GM18517 (cell line): ENCODE measurements at regions not wholly inside any gene's neighbourhood (a gene's known extent, or its start where the extent isn't known, plus 50 kb on each side); places are given as distances from the start of the nearest gene placed in this dataset.
"Not testable (repeated sequence)": the region's sequence is repeated elsewhere in the genome, so short reads cannot be mapped to it uniquely, and the experiment has no call there.

Experiments
- ATAC-seq: cut with Tn5 transposase; IDR thresholded peaks from one replicate; pipeline ENCODE4 v1.9.1; 2021; ENCODE audit warnings: mild to moderate bottlenecking, moderate library complexity; ENCODE audit not compliant: unreplicated experiment

DNA sequence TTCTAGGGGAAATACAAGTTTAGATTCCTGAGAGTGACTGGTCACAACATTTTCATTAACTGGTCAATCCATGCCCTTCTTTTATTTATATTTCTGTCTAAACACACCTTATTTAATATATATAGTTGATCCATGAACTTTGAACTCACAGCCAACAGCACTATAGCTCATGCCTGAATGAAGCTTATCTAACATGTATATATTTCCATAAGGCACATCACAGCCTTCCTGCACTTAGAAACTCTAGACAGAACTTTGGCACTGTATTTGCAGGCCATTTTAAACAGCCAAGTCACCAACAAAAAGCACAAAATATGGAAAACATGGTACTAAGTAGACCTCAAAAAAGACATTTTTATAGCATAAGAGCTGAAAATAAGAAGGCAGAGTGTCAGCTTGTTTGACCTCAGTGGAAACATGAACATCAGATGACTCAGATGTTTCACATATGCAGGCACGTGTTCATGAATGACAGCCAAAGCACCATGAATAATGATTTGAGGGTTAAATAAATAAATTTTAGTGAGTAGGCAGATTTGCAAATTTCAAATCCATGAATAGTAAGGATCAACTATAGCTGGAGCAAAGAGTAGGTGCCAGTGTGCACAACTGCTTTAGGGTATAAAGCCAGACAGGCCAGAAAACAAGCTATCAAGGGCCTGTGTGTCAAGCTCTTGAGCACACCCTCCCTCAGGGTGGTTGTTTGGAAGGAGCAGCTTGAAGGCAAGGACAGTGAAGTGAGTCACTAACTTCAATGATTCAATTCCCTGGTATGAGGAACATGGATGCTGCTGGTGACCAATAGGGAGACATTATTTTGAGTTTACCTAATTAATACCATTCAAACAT lies 88.9 kb upstream of the NT5E start:
- ATAC-seq, result no peak

DNA sequence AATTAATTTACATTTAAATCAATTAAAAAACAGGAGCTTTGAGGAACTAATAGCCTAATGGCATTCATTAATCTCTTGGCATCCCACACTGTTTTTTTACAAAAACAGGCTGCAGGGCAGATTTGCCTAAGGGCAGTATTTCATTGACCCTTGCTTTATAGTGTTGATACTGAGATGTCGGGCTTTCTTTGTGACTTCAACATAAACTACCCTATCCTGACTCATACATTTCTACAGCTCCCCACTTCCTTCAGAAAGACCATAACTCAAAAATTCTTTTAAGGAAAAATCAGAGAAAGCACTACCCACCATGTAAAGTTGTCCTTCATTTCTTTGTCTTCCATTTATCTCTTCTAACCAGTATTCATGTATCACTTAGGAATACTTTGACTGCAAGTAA lies 92.2 kb upstream of the NT5E start:
- no peak for ATAC-seq

DNA sequence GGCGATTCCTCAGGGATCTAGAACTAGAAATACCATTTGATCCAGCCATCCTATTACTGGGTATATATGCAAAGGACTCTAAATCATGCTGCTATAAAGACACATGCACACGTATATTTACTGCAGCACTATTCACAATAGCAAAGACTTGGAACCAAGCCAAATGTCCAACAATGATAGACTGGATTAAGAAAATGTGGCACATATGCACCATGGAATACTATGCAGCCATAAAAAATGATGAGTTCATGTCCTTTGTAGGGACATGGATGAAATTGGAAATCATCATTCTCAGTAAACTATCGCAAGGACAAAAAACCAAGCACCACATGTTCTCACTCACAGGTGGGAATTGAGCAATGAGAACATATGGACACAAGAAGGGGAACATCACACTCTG lies 93.1 kb upstream of the NT5E start:
- ATAC-seq, result not testable (repeated sequence)

DNA sequence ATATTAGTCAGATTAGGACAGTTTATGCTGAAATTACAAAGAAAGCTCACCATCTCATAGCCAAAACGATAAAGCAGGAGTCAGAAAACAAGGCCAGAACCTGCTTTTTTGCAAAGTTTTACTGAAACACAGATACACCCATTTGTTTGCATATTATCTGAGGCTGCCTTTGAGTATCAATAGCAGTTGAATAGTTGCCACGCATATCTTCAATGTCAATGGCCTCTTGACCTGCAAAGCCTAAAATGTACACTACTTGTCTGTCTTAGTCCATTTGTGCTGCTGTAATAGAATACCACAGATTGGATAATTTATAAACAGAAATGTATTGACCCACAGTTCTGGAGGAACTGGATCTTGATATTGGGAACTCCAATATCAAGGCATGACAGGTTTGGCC lies 94.1 kb upstream of the NT5E start:
- no peak for ATAC-seq

DNA sequence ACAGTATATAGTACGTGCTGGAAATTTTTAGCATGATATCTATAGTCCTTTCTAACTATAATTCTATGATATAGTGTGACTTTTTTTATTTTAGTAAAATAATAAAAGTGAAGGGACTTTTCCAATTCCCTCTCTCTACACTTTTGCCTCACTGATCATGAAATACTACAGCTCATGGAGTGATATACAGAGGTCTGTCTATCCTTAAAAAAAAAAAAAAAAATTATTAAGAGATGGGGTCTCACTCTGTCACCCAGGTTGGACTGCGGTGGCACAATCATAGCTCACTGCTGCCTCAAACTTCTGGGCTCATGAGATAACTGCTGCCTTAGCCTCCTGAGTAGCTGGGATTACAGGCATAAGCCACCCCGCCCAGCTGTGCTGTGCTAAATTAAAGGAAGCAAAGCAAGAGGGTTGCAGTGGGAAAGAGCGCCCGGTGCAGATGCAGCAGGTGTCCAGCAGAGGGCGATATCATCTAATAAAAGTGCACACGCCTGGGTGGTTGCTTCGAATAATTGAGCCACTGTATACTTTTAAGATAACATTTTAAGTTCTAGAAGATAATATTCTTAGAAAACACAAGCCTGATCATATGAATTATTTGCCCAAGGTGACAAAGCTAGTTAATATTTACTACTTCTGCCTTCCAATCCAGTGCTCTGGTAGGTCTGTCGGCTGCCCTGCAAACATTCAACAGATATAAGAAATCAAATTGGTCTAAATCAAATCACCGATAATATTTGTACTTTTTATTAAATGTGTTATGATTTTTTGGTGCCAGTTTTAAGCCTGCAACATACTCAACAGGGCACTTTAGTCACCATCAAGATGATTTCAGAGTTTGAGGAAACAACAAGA lies 94.9 kb upstream of the NT5E start:
- no peak for ATAC-seq

DNA sequence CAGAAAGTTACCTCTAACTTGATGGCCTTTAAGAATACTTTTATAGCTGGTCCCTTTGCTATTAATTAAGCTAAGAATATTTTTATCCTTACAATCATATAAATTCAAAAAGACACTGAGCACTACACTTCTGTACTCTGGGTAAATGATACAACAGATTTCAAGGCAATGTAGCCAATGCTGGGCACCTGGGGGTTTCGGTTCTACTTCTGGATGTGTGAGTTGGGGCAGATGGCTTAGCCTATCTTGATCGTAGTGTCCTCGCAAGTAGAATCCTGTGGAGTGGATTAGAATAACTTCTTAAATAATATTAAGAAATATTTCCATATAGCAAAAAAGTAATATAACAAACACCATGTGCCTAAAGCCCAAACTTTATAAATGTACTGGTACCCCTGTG lies 96.9 kb upstream of the NT5E start:
- ATAC-seq, result no peak

DNA sequence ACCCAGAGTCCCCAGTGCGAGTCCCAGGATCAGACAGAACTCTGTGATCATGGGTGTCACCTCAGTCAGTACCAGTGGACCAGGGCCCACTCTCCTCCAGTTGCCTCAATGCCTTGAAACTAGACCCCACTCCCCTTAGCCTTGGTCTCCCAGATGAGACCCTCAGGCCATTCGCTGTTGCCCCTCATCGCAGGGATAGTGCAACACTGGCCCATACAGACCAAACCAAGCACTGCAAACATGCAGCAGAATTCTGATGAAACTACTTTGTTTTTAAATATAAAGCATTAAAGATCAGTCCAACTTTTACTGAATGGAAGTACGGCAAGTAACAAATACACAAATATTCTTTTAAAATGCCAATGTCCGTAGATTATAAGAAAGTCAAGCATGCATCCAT lies 101.2 kb upstream of the NT5E start:
- ATAC-seq, result no peak

DNA sequence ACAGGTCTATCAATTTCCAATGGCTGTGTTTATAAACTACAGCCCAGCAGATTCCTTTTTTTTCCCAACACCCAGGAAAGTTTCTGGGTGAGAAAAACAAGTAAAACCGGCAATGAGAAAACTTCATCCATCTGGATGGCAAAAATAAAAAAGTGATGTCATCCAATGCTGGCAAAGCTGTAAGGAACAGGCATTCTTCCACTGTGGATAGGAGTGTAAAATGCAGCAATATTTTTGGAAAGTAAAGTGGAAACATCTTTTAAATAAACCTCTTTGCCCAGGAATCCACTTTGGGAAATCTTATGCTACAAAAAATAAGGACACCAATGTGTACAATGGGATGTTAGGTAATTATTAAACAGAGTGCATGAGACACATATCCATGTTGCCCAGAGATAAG lies 102.1 kb upstream of the NT5E start:
- ATAC-seq, result no peak

DNA sequence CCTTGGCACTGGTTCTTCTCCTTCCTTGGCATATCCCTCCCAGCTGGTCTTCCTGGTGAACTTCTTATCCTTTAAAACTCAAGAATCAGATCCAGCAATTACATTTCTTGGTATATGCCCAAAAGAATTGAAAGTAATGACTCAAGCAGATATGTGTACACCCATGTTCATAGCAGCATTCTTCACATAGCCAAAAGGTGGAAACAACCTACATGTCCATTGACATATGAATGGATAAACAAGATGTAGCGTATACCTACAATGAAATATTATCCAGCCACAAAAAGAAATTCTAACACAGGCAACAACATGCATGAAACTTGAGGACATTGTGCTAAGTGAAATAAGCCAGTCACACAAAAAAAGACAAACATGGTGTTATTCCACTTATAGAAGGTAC lies 103.7 kb upstream of the NT5E start:
- no peak for ATAC-seq

DNA sequence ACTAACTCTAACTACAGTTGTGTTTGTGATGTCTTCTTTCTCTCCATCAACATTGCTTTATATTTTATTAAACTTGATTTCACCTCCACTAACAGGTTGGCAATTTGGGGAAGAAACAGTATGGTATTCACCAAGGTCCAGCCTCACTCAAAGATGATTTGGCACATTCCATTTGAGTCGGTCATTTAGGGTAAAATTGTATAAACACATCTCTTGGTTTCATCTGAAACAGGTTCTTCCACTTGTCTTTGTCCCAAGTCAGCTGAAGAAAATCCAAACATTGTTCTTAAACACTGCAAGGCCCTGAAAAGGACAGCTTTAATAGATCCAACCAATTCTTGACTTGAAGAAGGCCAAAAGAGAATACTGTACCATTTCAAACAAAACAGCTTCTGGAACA lies 104.9 kb upstream of the NT5E start:
- no peak for ATAC-seq

DNA sequence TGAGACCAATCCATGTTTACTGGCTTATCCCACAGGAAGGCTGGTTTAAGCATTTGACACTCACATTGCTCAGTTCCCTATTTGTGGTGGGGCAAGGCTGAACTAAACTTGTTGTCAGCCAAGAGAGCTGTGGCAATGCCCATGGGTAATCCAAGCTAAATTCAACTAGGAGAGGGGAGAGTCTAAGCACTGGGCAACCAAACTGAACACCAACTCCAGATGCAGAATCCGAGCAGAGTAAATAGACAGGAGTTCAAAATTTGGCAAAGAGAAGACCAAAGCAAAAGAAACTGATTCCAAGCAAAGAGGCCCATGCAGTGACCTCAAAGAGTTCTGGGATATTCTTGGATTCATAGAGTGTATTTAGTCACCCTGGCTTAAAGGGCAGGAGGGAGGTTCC lies 106.5 kb upstream of the NT5E start:
- no peak for ATAC-seq

DNA sequence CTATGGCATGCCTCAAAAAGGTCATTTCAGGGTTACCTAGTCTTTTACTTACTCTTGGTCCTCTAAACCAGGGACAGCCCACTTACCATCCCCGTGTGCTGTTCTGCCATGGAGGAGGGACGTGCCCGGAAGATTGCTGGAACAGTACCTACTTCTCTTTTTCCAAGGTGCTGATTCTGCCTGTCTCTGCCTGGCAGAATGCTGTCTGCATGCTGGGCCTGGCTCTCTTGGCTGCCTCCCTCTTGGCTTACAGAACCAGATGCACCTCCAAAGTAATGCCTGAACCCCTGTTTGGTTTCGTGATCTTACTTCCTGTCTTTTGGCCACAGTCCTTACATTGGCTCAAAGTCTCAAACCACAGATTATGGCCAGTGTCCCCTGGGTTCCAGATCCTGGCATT lies 120.7 kb upstream of the NT5E start:
- no peak for ATAC-seq

DNA sequence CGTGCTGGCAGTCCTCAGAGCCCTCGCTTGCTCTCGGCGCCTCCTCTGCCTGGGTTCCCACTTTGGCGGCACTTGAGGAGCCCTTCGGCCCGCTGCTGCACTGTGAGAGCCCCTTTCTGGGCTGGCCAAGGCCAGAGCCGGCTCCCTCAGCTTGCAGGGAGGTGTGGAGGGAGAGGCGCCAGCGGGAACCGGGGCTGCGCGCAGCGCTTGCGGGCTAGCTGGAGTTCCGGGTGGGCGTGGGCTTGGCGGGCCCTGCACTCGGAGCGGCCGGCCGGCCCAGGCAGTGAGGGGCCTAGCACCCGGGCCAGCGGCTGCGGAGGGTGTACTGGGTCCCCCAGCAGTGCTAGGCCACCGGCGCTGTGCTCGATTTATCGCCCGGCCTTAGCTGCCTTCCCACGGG lies 124.1 kb upstream of the NT5E start:
- not testable (repeated sequence) for ATAC-seq

DNA sequence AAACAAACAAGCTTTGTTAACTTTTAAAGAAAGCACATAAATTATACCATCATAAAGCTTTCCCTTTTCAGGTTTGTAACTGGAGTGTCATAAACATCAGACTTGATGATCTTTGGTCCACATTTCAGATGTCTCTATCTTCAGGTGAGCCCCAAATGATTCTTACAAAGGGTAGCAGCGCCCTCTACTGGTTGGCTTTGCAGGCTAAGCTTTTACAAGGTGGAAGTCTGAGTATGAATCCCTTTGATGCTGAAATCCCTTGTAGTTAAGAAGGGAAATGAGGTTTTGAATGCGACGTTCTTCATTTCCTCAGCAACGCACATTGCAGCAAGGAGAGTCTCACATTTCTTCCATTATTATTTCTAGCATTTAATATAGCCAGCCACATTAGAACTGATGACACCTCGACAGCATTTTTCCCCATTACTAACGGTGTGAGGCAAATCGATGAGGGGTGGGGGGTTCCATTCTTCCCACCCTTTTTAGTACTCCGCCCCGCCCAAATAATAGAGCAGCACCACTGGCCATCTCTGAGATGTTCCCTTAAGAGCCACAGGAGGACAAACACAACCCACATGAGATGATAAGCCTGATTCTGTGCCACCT lies 126.3 kb upstream of the NT5E start:
- ATAC-seq, result peak; percentile 79

DNA sequence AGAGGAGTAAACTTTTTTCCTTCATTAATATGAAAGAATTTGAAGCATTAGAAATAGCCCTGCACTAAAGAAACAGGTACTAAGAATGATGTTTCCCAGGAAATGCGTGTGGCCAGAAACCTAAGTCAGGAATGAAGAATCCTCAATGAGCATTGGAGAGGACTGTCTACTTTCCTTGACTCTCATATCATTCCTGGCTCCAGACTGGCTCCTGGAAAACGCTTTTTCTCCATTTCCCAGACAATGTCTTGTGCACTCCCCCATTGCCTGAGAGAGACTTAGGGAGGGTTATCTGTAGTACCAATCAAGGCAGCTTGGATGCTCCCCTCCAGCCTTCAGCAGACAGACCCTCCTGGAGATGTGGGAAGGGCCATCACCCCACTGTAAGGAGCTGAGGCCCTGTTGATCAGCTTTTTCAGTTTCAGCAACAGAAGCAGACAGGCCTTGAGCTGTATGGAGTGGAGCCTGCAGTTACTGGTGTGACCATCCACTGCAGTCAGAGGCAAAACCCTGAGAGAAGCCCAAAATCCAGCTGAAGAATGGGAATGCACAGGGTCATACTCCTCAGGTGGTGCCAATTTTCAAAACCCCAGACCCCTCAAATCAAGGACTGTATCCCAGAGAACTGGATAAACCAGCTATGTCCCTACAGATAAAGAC lies 127.3 kb upstream of the NT5E start:
- ATAC-seq, result no peak

DNA sequence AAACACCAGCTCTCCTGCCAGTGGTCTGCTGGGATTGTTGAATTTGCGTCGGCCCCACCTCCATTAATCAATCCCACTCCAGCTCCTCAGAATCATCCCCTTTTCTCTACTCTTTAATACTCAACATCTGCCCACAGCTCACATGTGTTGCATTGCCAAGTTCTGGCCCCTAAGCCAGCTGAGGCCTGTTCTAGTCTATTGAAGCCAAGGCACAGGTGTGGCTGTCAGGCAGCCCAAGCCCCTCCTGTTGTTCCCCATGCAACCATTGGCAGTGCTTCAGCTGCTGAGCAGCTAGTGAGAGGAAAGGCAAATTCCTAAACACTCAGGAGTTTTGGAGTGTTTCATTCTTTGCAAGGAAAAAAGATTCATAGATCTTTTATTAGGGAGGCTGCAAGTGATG lies 128.0 kb upstream of the NT5E start:
- no peak for ATAC-seq

DNA sequence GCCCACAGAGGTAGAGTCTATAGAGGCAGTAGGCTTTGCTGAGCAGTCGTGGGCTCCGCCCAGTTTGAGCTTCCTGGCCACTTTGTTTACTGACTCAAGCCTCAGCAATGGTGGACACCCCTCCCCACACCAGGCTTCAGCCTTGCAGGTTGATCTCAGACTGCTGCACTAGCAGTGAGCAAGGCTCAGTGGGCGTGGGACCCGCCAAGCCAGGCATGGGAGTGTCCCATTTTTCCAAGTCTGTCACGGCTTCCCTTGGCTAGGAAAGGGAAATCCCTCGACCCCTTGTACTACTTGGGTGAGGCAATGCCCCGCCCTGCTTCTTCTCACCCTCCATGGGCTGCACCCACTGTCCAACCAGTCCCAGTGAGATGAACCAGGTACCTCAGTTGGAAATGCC lies 135.3 kb upstream of the NT5E start:
- ATAC-seq, result no peak

DNA sequence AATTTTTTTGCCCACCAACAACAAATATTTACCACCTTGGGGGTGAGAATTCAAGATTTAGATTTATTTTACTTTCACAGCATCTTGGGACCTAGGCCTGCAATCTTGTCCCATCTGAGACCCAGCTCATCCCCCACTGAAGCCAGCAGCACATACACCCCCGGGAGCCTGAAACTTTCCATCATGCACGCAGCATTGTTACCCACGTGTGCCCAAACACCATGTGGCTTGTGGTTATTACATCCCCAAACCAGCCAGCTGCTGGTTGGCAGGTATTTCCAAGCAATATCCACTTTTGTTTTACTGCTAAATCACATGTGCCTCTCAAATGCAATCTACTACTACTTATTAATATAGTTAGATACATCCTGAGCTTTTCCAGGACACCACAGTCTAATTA lies 149.3 kb upstream of the NT5E start:
- no peak for ATAC-seq

DNA sequence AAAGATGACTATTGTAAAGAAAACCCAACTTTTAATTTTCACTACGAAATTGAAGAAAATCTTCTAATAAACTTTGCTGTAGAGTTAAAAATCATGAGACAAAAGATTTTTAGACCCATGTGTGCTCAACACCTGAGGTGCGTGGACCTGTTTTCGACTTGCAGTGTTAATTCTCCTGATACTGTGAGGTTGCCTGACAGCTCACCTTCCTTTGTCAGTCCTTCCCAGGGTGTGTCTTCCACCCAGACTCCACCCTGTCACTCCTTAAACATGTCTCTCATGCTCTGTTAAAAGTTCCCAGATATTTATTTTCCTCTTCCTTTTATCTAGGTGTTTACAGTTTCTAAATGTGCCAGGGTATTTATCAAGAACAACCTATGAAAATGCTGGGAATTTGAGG lies 151.3 kb upstream of the NT5E start:
- no peak for ATAC-seq

DNA sequence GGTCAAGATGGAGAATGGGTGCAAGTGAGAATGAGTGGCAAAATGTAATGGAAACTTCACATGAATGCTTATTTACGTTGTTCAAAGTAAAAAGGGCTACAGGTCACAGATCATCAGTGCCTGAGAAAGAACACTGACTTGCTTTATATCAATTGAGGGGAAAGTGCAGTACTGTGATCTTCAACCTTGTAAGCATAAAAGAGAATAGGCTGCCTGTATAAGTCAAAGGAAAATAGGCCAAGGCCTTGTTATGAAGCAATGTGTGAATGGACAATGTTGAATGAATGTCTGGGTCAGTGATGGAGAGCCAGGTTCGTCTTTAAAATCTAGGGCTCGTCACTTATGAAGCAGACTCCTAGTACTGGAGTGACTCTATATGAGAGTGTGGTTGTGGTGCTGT lies 158.6 kb upstream of the NT5E start:
- no peak for ATAC-seq

DNA sequence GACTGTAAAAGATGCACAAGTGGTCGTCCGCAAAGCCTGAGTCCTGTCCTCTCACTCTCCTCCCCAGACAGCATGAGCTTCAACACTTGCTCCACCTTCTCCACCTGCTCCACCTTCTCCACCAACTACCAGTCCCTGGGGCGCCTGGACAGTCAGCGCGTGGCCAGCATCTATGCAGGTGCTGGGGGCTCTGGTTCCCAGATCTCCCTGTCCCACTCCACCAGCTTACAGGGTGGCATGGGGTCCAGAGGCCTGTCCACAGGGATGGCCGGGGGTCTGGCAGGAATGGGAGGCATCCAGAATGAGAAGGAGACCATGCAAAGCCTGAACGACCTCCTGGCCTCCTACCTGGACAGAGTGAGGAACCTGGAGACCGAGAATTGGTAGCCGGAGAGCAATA lies 162.2 kb upstream of the NT5E start:
- ATAC-seq, result no peak
